WTC11 (cell line): ENCODE measurements at regions not wholly inside any gene's neighbourhood (a gene's known extent, or its start where the extent isn't known, plus 50 kb on each side); places are given as distances from the start of the nearest gene placed in this dataset.

Source experiments
- ATAC-seq: fragments of 200-7000 bp; cut with Tn5 transposase; 2 replicates; pipeline ENCODE4 v1.10.0; 2021; ENCODE audit warnings: mild to moderate bottlenecking, moderate library complexity
- CTCF ChIA-PET: fragments of 300-600 bp; sonication (Branson Sonifier 250); formaldehyde crosslinking; loops from one replicate; lab custom pipeline; 2021; ENCODE audit warnings: antibody characterized with exemption; lab: Charles Lee
- POLR2A ChIA-PET: fragments of 350-600 bp; sonication (Branson Sonifier 250); formaldehyde crosslinking; loops from one replicate; lab custom pipeline; 2021; ENCODE audit warnings: antibody characterized with exemption; lab: Charles Lee
- DNase-seq: peaks from one replicate; pipeline ENCODE4 v3.0.0; 2021; ENCODE audit warnings: low spot score
- H3K27ac Mint-ChIP-seq: 2 replicates; pipeline ENCODE4 v1.8.0; 2021; ENCODE audit warnings: mixed read lengths
- H3K27me3 Mint-ChIP-seq: 2 replicates; pipeline ENCODE4 v1.8.0; 2021; ENCODE audit warnings: low read depth, mild to moderate bottlenecking, moderate library complexity, mixed read lengths
- H3K36me3 Mint-ChIP-seq: 2 replicates; pipeline ENCODE4 v1.8.0; 2021; ENCODE audit warnings: mixed read lengths
- H3K4me1 Mint-ChIP-seq: 2 replicates; pipeline ENCODE4 v1.8.0; 2022; ENCODE audit warnings: mixed read lengths
- H3K4me3 Mint-ChIP-seq: 2 replicates; pipeline ENCODE4 v1.8.0; 2021; ENCODE audit warnings: mild to moderate bottlenecking, moderate library complexity, mixed read lengths
- H3K9me3 Mint-ChIP-seq: 2 replicates; pipeline ENCODE4 v1.8.0; 2021; ENCODE audit warnings: mixed read lengths
- CREM ChIP-seq: sonication (generic); formaldehyde crosslinking; IDR thresholded peaks from 2 replicates; pipeline ENCODE4 v1.8.1; 2022; ENCODE audit warnings: mild to moderate bottlenecking, missing genetic modification reagents, moderate library complexity
- JUN ChIP-seq: sonication (generic); formaldehyde crosslinking; IDR thresholded peaks from 2 replicates; pipeline ENCODE4 v1.8.0; 2023; ENCODE audit warnings: mild to moderate bottlenecking, missing genetic modification reagents
- KAT7 ChIP-seq: sonication (generic); formaldehyde crosslinking; IDR thresholded peaks from 2 replicates; pipeline ENCODE4 v1.8.1; 2023; ENCODE audit warnings: missing genetic modification reagents, mild to moderate bottlenecking, borderline replicate concordance
- MYBL2 ChIP-seq: sonication (generic); formaldehyde crosslinking; IDR thresholded peaks from 2 replicates; pipeline ENCODE4 v1.8.1; 2023; ENCODE audit warnings: mild to moderate bottlenecking, moderate library complexity, missing genetic modification reagents
- NFE2L1 ChIP-seq: sonication (generic); formaldehyde crosslinking; IDR thresholded peaks from 2 replicates; pipeline ENCODE4 v1.8.1; 2023; ENCODE audit warnings: missing genetic modification reagents
- NR1H2 ChIP-seq: sonication (generic); formaldehyde crosslinking; IDR thresholded peaks from 2 replicates; pipeline ENCODE4 v1.9.0; 2021; ENCODE audit warnings: mild to moderate bottlenecking, moderate library complexity, missing genetic modification reagents
- NR2C2 ChIP-seq: sonication (generic); formaldehyde crosslinking; IDR thresholded peaks from 2 replicates; pipeline ENCODE4 v1.8.0; 2022; ENCODE audit warnings: mild to moderate bottlenecking, missing genetic modification reagents
- OVOL2 ChIP-seq: fragments of 250-450 bp; sonication (Bioruptor Pico); IDR thresholded peaks from 2 replicates; pipeline ENCODE4 v1.9.0; 2021; ENCODE audit warnings: mild to moderate bottlenecking, borderline replicate concordance
- ZNF121 ChIP-seq: sonication (generic); formaldehyde crosslinking; IDR thresholded peaks from 2 replicates; pipeline ENCODE4 v1.8.0; 2023; ENCODE audit warnings: missing genetic modification reagents
- ZNF396 ChIP-seq: fragments of 250-450 bp; sonication (Bioruptor Pico); IDR thresholded peaks from 2 replicates; pipeline ENCODE4 v1.8.0; 2021; ENCODE audit warnings: mild to moderate bottlenecking, moderate library complexity, borderline replicate concordance
- TF ChIP-seq, protein P1 (sequence below): sonication (generic); formaldehyde crosslinking; IDR thresholded peaks from 2 replicates; pipeline ENCODE4 v1.8.0; 2023; ENCODE audit warnings: missing genetic modification reagents, mild to moderate bottlenecking, borderline replicate concordance
- TF ChIP-seq, protein P2 (sequence below): sonication (generic); formaldehyde crosslinking; IDR thresholded peaks from 2 replicates; pipeline ENCODE4 v1.8.1; 2023; ENCODE audit warnings: mild to moderate bottlenecking, missing genetic modification reagents, moderate library complexity
- TF ChIP-seq, protein P3 (sequence below): sonication (generic); formaldehyde crosslinking; IDR thresholded peaks from 2 replicates; pipeline ENCODE4 v1.8.1; 2022; ENCODE audit warnings: mild to moderate bottlenecking, moderate library complexity, missing genetic modification reagents
- TF ChIP-seq, protein P4 (sequence below): sonication (generic); formaldehyde crosslinking; IDR thresholded peaks from 2 replicates; pipeline ENCODE4 v1.8.0; 2022; ENCODE audit warnings: mild to moderate bottlenecking, missing genetic modification reagents
- TF ChIP-seq, protein P5 (sequence below): fragments of 250-450 bp; sonication (Bioruptor Pico); IDR thresholded peaks from 2 replicates; pipeline ENCODE4 v1.9.0; 2021; ENCODE audit warnings: mild to moderate bottlenecking
- TF ChIP-seq, protein P6 (sequence below): sonication (generic); formaldehyde crosslinking; IDR thresholded peaks from 2 replicates; pipeline ENCODE4 v1.8.0; 2022; ENCODE audit warnings: mild to moderate bottlenecking, missing genetic modification reagents
- TF ChIP-seq, protein P7 (sequence below): sonication (generic); formaldehyde crosslinking; IDR thresholded peaks from 2 replicates; pipeline ENCODE4 v1.8.0; 2022; ENCODE audit warnings: mild to moderate bottlenecking, missing genetic modification reagents

DNA sequence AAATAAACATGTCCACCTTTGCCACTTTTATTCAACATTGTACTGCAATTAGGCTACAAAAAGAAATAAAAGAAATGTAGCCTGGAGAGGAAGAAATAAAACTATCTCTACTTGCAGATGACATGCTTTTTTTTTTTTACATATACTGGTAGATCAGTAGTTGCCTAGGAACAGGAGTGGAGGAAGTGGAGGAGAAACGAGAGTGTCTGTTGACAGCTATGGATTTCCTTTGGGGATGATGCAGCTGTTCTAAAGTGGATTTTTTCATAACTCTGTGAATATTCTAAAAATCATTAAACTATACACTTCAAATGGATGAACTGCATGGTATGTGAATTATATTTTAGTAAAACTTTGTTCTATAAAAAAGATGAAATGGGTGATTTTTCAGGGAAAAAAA is 116.4 kb downstream of the ANAPC4 start (continued):
- TF ChIP-seq NFE2L1: no peak
- no peak for TF ChIP-seq KAT7

DNA sequence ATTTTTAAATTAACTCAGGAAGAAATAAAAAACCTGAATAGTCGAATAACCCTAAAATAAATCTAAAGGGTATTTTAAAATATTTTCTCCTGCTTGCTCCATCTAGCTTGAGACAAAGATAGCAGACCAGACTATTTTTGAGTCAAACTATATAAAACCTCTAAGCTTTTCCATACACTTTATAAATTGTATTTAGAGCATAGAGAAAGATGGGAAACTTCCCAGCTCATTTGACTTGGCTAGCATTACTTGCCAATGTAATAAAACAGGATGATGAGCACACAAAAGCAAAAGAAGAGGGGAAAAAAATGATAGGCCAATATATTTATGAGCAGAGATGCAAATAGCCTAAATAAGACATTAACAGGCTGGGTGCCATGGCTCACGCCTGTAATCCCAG is 117.1 kb downstream of the ANAPC4 start:
- H3K27me3 Mint-ChIP-seq: no peaks in the 10 kb centered on the region

DNA sequence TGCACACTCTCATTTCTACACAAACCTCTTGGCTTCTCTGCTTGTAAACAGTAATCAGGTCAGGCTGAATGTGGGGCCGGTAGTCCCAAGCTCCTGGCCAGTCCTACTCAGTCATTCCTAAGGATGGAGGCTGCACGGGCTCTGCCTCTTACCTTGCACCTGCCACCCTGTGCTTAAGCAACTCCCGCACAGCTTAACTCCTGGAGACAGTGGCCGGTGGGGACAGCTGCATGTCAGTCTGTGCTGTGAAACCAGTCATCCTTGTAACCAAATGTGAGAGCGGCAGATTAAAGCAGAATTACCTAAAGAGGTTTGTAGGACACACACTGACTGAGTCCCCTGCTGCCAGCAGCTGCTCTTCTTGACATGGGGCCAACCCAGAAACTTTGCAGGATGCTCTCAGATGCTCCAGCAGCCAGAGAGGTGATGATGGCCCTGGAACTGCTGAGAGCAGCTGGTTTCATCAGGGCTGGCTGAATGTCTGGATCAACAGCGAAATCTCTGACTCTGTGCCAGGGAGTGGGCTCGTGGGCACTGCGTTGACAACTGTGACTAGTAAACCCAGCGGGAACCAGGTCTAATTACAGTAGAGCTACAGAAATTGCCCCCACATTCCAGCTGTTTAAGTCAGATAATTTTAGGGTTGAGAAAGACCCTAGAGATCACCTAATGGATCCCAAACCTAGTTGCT is 123.7 kb downstream of the ANAPC4 start:
- Mint-ChIP-seq H3K4me3 (no peak overlapping the region), H3K4me1 (no peaks in the 10 kb centered on the region), H3K27me3 (no peaks in the 10 kb centered on the region), H3K27ac (no peak overlapping the region), H3K9me3 (no peaks in the 10 kb centered on the region), H3K36me3 (no peaks in the 10 kb centered on the region)
- DNase-seq (no peak), ATAC-seq (no peak)
- CTCF ChIA-PET: interaction anchor here (0.5 to 1.2 kb wide), 5 partner anchors 36 to 61 kb away, joined by 3 to 4 read pairs (median 3); no protein-coding TSS in a partner anchor
- POLR2A ChIA-PET: no interaction called here
- no peak for TF ChIP-seq OVOL2
- no peak for TF ChIP-seq MYBL2
- no peak for TF ChIP-seq NFE2L1
- TF ChIP-seq, protein P1, sequence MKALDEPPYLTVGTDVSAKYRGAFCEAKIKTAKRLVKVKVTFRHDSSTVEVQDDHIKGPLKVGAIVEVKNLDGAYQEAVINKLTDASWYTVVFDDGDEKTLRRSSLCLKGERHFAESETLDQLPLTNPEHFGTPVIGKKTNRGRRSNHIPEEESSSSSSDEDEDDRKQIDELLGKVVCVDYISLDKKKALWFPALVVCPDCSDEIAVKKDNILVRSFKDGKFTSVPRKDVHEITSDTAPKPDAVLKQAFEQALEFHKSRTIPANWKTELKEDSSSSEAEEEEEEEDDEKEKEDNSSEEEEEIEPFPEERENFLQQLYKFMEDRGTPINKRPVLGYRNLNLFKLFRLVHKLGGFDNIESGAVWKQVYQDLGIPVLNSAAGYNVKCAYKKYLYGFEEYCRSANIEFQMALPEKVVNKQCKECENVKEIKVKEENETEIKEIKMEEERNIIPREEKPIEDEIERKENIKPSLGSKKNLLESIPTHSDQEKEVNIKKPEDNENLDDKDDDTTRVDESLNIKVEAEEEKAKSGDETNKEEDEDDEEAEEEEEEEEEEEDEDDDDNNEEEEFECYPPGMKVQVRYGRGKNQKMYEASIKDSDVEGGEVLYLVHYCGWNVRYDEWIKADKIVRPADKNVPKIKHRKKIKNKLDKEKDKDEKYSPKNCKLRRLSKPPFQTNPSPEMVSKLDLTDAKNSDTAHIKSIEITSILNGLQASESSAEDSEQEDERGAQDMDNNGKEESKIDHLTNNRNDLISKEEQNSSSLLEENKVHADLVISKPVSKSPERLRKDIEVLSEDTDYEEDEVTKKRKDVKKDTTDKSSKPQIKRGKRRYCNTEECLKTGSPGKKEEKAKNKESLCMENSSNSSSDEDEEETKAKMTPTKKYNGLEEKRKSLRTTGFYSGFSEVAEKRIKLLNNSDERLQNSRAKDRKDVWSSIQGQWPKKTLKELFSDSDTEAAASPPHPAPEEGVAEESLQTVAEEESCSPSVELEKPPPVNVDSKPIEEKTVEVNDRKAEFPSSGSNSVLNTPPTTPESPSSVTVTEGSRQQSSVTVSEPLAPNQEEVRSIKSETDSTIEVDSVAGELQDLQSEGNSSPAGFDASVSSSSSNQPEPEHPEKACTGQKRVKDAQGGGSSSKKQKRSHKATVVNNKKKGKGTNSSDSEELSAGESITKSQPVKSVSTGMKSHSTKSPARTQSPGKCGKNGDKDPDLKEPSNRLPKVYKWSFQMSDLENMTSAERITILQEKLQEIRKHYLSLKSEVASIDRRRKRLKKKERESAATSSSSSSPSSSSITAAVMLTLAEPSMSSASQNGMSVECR (CRISPR knock-in tag): no peak
- no peak for TF ChIP-seq NR2C2 (CRISPR knock-in tag)
- TF ChIP-seq, protein P2, sequence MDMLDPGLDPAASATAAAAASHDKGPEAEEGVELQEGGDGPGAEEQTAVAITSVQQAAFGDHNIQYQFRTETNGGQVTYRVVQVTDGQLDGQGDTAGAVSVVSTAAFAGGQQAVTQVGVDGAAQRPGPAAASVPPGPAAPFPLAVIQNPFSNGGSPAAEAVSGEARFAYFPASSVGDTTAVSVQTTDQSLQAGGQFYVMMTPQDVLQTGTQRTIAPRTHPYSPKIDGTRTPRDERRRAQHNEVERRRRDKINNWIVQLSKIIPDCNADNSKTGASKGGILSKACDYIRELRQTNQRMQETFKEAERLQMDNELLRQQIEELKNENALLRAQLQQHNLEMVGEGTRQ (CRISPR knock-in tag): no peak
- TF ChIP-seq, protein P3, sequence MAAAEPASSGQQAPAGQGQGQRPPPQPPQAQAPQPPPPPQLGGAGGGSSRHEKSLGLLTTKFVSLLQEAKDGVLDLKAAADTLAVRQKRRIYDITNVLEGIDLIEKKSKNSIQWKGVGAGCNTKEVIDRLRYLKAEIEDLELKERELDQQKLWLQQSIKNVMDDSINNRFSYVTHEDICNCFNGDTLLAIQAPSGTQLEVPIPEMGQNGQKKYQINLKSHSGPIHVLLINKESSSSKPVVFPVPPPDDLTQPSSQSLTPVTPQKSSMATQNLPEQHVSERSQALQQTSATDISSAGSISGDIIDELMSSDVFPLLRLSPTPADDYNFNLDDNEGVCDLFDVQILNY (CRISPR knock-in tag): no peak
- TF ChIP-seq NR1H2 (CRISPR knock-in tag): no peak
- TF ChIP-seq ZNF396: no peak

More for the DNA sequence above, 117.1 kb downstream of the ANAPC4 start:
- Mint-ChIP-seq H3K4me1 (no peaks in the 10 kb centered on the region), H3K9me3 (no peaks in the 10 kb centered on the region), H3K4me3 (no peak overlapping the region), H3K36me3 (no peaks in the 10 kb centered on the region), H3K27ac (no peak overlapping the region)
- DNase-seq (no peak), ATAC-seq (no peak)
- POLR2A ChIA-PET: no interaction called here
- CTCF ChIA-PET: no interaction called here
- no peak for TF ChIP-seq MYBL2
- TF ChIP-seq CREM (CRISPR knock-in tag): no peak
- TF ChIP-seq, protein P4, sequence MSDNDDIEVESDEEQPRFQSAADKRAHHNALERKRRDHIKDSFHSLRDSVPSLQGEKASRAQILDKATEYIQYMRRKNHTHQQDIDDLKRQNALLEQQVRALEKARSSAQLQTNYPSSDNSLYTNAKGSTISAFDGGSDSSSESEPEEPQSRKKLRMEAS (CRISPR knock-in tag): no peak
- TF ChIP-seq, protein P5, sequence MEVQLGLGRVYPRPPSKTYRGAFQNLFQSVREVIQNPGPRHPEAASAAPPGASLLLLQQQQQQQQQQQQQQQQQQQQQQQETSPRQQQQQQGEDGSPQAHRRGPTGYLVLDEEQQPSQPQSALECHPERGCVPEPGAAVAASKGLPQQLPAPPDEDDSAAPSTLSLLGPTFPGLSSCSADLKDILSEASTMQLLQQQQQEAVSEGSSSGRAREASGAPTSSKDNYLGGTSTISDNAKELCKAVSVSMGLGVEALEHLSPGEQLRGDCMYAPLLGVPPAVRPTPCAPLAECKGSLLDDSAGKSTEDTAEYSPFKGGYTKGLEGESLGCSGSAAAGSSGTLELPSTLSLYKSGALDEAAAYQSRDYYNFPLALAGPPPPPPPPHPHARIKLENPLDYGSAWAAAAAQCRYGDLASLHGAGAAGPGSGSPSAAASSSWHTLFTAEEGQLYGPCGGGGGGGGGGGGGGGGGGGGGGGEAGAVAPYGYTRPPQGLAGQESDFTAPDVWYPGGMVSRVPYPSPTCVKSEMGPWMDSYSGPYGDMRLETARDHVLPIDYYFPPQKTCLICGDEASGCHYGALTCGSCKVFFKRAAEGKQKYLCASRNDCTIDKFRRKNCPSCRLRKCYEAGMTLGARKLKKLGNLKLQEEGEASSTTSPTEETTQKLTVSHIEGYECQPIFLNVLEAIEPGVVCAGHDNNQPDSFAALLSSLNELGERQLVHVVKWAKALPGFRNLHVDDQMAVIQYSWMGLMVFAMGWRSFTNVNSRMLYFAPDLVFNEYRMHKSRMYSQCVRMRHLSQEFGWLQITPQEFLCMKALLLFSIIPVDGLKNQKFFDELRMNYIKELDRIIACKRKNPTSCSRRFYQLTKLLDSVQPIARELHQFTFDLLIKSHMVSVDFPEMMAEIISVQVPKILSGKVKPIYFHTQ (CRISPR knock-in tag): no peak
- TF ChIP-seq, protein P6, sequence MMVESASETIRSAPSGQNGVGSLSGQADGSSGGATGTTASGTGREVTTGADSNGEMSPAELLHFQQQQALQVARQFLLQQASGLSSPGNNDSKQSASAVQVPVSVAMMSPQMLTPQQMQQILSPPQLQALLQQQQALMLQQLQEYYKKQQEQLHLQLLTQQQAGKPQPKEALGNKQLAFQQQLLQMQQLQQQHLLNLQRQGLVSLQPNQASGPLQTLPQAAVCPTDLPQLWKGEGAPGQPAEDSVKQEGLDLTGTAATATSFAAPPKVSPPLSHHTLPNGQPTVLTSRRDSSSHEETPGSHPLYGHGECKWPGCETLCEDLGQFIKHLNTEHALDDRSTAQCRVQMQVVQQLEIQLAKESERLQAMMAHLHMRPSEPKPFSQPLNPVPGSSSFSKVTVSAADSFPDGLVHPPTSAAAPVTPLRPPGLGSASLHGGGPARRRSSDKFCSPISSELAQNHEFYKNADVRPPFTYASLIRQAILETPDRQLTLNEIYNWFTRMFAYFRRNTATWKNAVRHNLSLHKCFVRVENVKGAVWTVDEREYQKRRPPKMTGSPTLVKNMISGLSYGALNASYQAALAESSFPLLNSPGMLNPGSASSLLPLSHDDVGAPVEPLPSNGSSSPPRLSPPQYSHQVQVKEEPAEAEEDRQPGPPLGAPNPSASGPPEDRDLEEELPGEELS (CRISPR knock-in tag): no peak
- TF ChIP-seq, protein P7, sequence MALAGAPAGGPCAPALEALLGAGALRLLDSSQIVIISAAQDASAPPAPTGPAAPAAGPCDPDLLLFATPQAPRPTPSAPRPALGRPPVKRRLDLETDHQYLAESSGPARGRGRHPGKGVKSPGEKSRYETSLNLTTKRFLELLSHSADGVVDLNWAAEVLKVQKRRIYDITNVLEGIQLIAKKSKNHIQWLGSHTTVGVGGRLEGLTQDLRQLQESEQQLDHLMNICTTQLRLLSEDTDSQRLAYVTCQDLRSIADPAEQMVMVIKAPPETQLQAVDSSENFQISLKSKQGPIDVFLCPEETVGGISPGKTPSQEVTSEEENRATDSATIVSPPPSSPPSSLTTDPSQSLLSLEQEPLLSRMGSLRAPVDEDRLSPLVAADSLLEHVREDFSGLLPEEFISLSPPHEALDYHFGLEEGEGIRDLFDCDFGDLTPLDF (CRISPR knock-in tag): no peak
- no peak for TF ChIP-seq JUN (CRISPR knock-in tag)
- TF ChIP-seq ZNF121 (CRISPR knock-in tag): no peak
